ENCODE measurements at regions not wholly inside any gene's neighbourhood (a gene's known extent, or its start where the extent isn't known, plus 50 kb on each side); places are given as distances from the start of the nearest gene placed in this dataset.

DNA sequence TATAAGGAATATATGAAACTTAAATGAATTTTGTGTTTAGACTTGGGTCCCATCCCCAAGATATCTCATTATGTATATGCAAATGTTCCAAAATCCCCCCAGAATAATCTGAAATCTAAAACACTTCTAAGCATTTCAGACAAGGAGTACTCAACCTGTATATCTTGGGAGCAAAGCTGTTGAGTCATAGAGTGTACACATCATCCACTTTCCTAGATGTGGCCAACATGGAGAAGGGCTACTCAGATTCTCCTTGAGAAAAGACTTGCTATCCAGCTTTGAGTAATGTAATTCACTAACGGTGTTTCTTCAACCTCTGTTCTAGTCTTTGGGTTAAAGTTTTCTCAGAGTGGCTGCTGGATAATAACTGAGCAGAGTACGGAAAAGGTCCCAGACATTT, 215.5 kb upstream of the POU1F1 start:
- TF ChIP-seq, protein P1, sequence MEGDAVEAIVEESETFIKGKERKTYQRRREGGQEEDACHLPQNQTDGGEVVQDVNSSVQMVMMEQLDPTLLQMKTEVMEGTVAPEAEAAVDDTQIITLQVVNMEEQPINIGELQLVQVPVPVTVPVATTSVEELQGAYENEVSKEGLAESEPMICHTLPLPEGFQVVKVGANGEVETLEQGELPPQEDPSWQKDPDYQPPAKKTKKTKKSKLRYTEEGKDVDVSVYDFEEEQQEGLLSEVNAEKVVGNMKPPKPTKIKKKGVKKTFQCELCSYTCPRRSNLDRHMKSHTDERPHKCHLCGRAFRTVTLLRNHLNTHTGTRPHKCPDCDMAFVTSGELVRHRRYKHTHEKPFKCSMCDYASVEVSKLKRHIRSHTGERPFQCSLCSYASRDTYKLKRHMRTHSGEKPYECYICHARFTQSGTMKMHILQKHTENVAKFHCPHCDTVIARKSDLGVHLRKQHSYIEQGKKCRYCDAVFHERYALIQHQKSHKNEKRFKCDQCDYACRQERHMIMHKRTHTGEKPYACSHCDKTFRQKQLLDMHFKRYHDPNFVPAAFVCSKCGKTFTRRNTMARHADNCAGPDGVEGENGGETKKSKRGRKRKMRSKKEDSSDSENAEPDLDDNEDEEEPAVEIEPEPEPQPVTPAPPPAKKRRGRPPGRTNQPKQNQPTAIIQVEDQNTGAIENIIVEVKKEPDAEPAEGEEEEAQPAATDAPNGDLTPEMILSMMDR (IDR thresholded peaks at IDR 0.05): no peak
- TF ChIP-seq POLR2A (IDR thresholded peaks at IDR 0.05) (no peak), POLR2AphosphoS5 (IDR thresholded peaks at IDR 0.05) (no peak), EP300 (IDR thresholded peaks at IDR 0.05) (no peak)
